ENCODE measurements at regions not wholly inside any gene's neighbourhood (a gene's known extent, or its start where the extent isn't known, plus 50 kb on each side); places are given as distances from the start of the nearest gene placed in this dataset.

- TF ChIP-seq CTCF (conservative IDR thresholded peaks at IDR 0.05; ENCODE audit: control insufficient read depth, insufficient read depth, low read depth, low read length) = no peak
- no peak for DNase-seq (ENCODE audit: low read depth)
- no peak overlapping the region for H3K4me3 ChIP-seq (ENCODE audit: control insufficient read depth, low read depth, low read length)
Observed at GRCh38 chr6:47890326-47890875, 108.6 kb downstream of the OPN5 start.

- no peak for DNase-seq (ENCODE audit: low read depth)
- no peak for TF ChIP-seq CTCF (conservative IDR thresholded peaks at IDR 0.05; ENCODE audit: control insufficient read depth, insufficient read depth, low read depth, low read length)
- H3K4me3 ChIP-seq (ENCODE audit: control insufficient read depth, low read depth, low read length) = no peak overlapping the region
Observed at GRCh38 chr6:47879015-47879414, 97.2 kb downstream of the OPN5 start.
